HCT116 (cell line): ENCODE measurements at regions not wholly inside any gene's neighbourhood (a gene's known extent, or its start where the extent isn't known, plus 50 kb on each side); places are given as distances from the start of the nearest gene placed in this dataset.

Experiments used
- ATAC-seq: fragments of 200-7000 bp; cut with Tn5 transposase; 2 replicates; pipeline ENCODE4 v1.9.1; 2020; ENCODE audit warnings: mild to moderate bottlenecking, moderate library complexity
- BruUV-seq: library from RNA; stranded (reverse); fragments of 400-500 nt; replicated peaks from 2 replicates; lab custom pipeline; 2021; lab: Mats Ljungman, UMichigan
- CTCF ChIA-PET: fragments of 300-600 bp; sonication (Branson Sonifier 250); formaldehyde crosslinking; loops from one replicate; lab custom pipeline; 2021; ENCODE audit warnings: antibody characterized with exemption; lab: Charles Lee
- POLR2A ChIA-PET: fragments of 300-600, 350-600 bp; sonication (Branson Sonifier 250); formaldehyde crosslinking; loops from one replicate; lab custom pipeline; 2021; ENCODE audit warnings: antibody characterized with exemption; lab: Charles Lee
- RAD21 ChIA-PET, 2 experiments: fragments of 300-600 bp; sonication (Branson Sonifier 250); formaldehyde crosslinking; loops; one replicate each; lab custom pipeline; 2023; ENCODE audit warnings: low total read pairs in 2 of 2; ENCODE audit not compliant: uncharacterized antibody in 2 of 2, unreplicated experiment in 2 of 2, low non-redundant PET in 1 of 2; lab: Charles Lee
- DNase-seq: peaks from one replicate; pipeline ENCODE4 v3.0.0-alpha.2; 2010; ENCODE audit warnings: low read depth, low spot score
- H2AFZ ChIP-seq: fragments of 200-600 bp; shearing (Covaris generic), sonication (generic); 2 replicates; pipeline ENCODE4 v1.6.1; 2017; ENCODE audit warnings: low read depth, mixed run types, mixed read lengths, antibody characterized with exemption, low read length; ENCODE audit not compliant: poor library complexity, severe bottlenecking
- H3K27ac ChIP-seq: 2 replicates; pipeline ENCODE4 v1.5.1; 2012; ENCODE audit warnings: low read depth, low read length
- H3K27me3 ChIP-seq: fragments of 200-600 bp; sonication (generic); 2 replicates; pipeline ENCODE4 v1.6.1; 2016; ENCODE audit warnings: mixed run types, low read length, mixed read lengths; ENCODE audit not compliant: insufficient read depth
- H3K36me3 ChIP-seq, 2 experiments: fragments of 200-500 bp in 1 of 2; fragments of 200-600 bp in 1 of 2; sonication (Bioruptor generic) in 1 of 2; sonication (generic) in 1 of 2; 2 replicates each; pipeline versions ENCODE4 v1.5.1 to v1.6.1; 2014 to 2016; ENCODE audit warnings: low read length in 2 of 2, inconsistent platforms in 1 of 2, mixed read lengths in 1 of 2, mixed run types in 1 of 2; ENCODE audit not compliant: insufficient read depth in 2 of 2, control insufficient read depth in 1 of 2
- H3K4me1 ChIP-seq, 2 experiments: fragments of 200-600 bp in 1 of 2; sonication (generic) in 1 of 2; 2 replicates each; pipeline versions ENCODE4 v1.5.1 to v1.6.1; 2012 to 2017; ENCODE audit warnings: low read length in 2 of 2, inconsistent platforms in 1 of 2, mild to moderate bottlenecking in 1 of 2, mixed read lengths in 1 of 2, mixed run types in 1 of 2, moderate library complexity in 1 of 2; ENCODE audit not compliant: insufficient read depth in 2 of 2, control insufficient read depth in 1 of 2
- H3K4me2 ChIP-seq: fragments of 200-600 bp; sonication (generic); 2 replicates; pipeline ENCODE4 v1.6.1; 2017; ENCODE audit warnings: mixed run types, low read length, mixed read lengths
- H3K4me3 ChIP-seq, 2 experiments: fragments of 200-600 bp in 1 of 2; sonication (generic) in 1 of 2; replicated peaks in 1 of 2; 2 replicates each; pipeline ENCODE4 v1.5.1; 2011 to 2016; ENCODE audit warnings: low read length in 2 of 2, control low read depth in 1 of 2, low read depth in 1 of 2, mild to moderate bottlenecking in 1 of 2, mixed read lengths in 1 of 2, mixed run types in 1 of 2
- H3K79me2 ChIP-seq: fragments of 200-600 bp; sonication (generic); 2 replicates; pipeline ENCODE4 v1.6.1; 2017; ENCODE audit warnings: mild to moderate bottlenecking, mixed run types, low read length, moderate library complexity, mixed read lengths; ENCODE audit not compliant: insufficient read depth
- H3K9ac ChIP-seq: fragments of 200-600 bp; sonication (generic); 2 replicates; pipeline ENCODE4 v1.6.1; 2016; ENCODE audit warnings: low read length, mixed read lengths
- H3K9me2 ChIP-seq: fragments of 200-600 bp; sonication (generic), shearing (Covaris generic); 2 replicates; pipeline ENCODE4 v1.6.1; 2017; ENCODE audit warnings: mixed run types, mild to moderate bottlenecking, moderate library complexity; ENCODE audit not compliant: insufficient read depth
- H3K9me3 ChIP-seq, 2 experiments: fragments of 200-500 bp in 1 of 2; fragments of 200-600 bp in 1 of 2; sonication (Bioruptor generic) in 1 of 2; sonication (generic) in 1 of 2; 2 replicates each; pipeline ENCODE4 v1.6.1; 2014 to 2017; ENCODE audit warnings: low read length in 2 of 2, mixed read lengths in 2 of 2, inconsistent platforms in 1 of 2, low read depth in 1 of 2, mild to moderate bottlenecking in 1 of 2, mixed run types in 1 of 2, moderate library complexity in 1 of 2; ENCODE audit not compliant: control insufficient read depth in 1 of 2, insufficient read depth in 1 of 2
- H4K20me1 ChIP-seq: fragments of 200-600 bp; sonication (generic), shearing (Covaris generic); 2 replicates; pipeline ENCODE4 v1.6.1; 2017; ENCODE audit warnings: mixed run types, mild to moderate bottlenecking, moderate library complexity; ENCODE audit not compliant: insufficient read depth
- CBX3 ChIP-seq: IDR thresholded peaks from 2 replicates; pipeline ENCODE4 v1.6.1; 2012; ENCODE audit warnings: low read depth
- EZH2 ChIP-seq: fragments of 200-600 bp; sonication (generic); IDR thresholded peaks from 2 replicates; pipeline ENCODE4 v1.6.1; 2017; ENCODE audit warnings: antibody characterized with exemption, mixed run types
- EZH2phosphoT487 ChIP-seq: fragments of 200-600 bp; IDR thresholded peaks from 2 replicates; pipeline ENCODE4 v1.6.1; 2018; ENCODE audit warnings: antibody characterized with exemption, borderline replicate concordance
- FOSL1 ChIP-seq: IDR thresholded peaks from 2 replicates; pipeline ENCODE4 v1.6.1; 2012; ENCODE audit warnings: low read depth
- JUND ChIP-seq: IDR thresholded peaks from 2 replicates; pipeline ENCODE4 v1.6.1; 2012
- POLR2A ChIP-seq: IDR thresholded peaks from 2 replicates; pipeline ENCODE4 v1.7.0; 2011; ENCODE audit warnings: borderline replicate concordance; ENCODE audit not compliant: insufficient read depth, insufficient read length; ENCODE audit errors: extremely low read depth
- POLR2AphosphoS5 ChIP-seq: IDR thresholded peaks from 2 replicates; pipeline ENCODE4 v1.6.1; 2011; ENCODE audit warnings: mild to moderate bottlenecking, low read depth, low read length, moderate library complexity
- RAD21 ChIP-seq: IDR thresholded peaks from 2 replicates; pipeline ENCODE4 v1.6.1; 2012; ENCODE audit warnings: low read depth, mild to moderate bottlenecking
- SP1 ChIP-seq: IDR thresholded peaks from 2 replicates; pipeline ENCODE4 v1.6.1; 2012; ENCODE audit warnings: low read depth
- TCF7L2 ChIP-seq: IDR thresholded peaks from 2 replicates; pipeline ENCODE4 v1.7.0; 2011; ENCODE audit warnings: borderline replicate concordance, inconsistent platforms; ENCODE audit not compliant: insufficient read depth, insufficient read length; ENCODE audit errors: extremely low read depth
- ZFX ChIP-seq: fragments of 450-650 bp; IDR thresholded peaks from 2 replicates; pipeline ENCODE4 v1.6.1; 2017
- ZNF274 ChIP-seq: fragments of 200-500 bp; sonication (Bioruptor generic); IDR thresholded peaks from 2 replicates; pipeline ENCODE4 v1.6.1; 2014; ENCODE audit warnings: mild to moderate bottlenecking, low read depth, low read length, inconsistent platforms
- intact Hi-C: fragments of 100-400 bp; cut with micrococcal nuclease; formaldehyde crosslinking; loops from 2 replicates; pipeline ENCODE4 v1.10.0; 2022
- TF ChIP-seq, protein P1 (sequence below): IDR thresholded peaks from 2 replicates; pipeline ENCODE4 v1.6.1; 2012
- TF ChIP-seq, protein P2 (sequence below): IDR thresholded peaks from 2 replicates; pipeline ENCODE4 v1.6.1; 2011; ENCODE audit warnings: mild to moderate bottlenecking, low read length, moderate library complexity; ENCODE audit not compliant: insufficient replicate concordance; ENCODE audit errors: extremely low read depth

DNA sequence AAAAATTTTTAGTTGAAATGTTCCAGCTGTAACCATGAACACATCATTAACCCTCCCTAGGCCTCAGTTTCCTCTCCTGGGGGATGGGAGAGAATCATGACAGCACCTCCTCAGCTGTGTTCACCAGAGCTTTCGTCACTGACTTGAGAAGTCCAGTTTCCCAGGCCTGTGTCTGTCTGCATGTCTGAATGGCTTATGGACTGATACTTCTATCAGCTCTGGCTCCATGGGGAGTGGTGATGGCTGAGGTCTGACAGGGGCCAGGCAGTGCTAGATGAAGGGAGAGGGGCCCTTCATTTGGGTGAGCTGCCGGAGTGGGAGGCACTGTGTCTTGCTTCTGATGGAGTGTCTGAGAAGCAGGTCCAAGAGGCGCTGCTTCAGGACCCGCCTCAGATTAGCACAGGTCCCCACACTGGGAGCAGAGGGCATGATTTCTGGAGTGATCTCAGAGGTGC is 192.9 kb downstream of the PTPN20 start:
- DNase-seq (no peak), ATAC-seq (no peak)
- Histone ChIP-seq H3K4me2 (no peak overlapping the region), H3K27me3 (no peaks in the 10 kb centered on the region), H4K20me1 (no peaks in the 10 kb centered on the region), H3K79me2 (no peaks in the 10 kb centered on the region), H3K4me1 (no peaks in the 10 kb centered on the region), H3K9me2 (no peaks in the 10 kb centered on the region), H3K9me3 (no peaks in the 10 kb centered on the region), H2AFZ (no peak overlapping the region), H3K9ac (no peak overlapping the region), H3K36me3 (no peaks in the 10 kb centered on the region), H3K27ac (no peak overlapping the region), H3K4me3 (no peak overlapping the region)
- RAD21 ChIA-PET, result no interaction called here
- CTCF ChIA-PET, result no interaction called here
- TF ChIP-seq ZNF274 (no peak), POLR2A (no peak), FOSL1 (no peak), SP1 (no peak), EZH2phosphoT487 (no peak), TCF7L2 (no peak), EZH2 (no peak), POLR2AphosphoS5 (no peak), ZFX (no peak), CBX3 (no peak), JUND (no peak), RAD21 (no peak)
- TF ChIP-seq, protein P1, sequence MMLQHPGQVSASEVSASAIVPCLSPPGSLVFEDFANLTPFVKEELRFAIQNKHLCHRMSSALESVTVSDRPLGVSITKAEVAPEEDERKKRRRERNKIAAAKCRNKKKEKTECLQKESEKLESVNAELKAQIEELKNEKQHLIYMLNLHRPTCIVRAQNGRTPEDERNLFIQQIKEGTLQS, result no peak
- TF ChIP-seq, protein P2, sequence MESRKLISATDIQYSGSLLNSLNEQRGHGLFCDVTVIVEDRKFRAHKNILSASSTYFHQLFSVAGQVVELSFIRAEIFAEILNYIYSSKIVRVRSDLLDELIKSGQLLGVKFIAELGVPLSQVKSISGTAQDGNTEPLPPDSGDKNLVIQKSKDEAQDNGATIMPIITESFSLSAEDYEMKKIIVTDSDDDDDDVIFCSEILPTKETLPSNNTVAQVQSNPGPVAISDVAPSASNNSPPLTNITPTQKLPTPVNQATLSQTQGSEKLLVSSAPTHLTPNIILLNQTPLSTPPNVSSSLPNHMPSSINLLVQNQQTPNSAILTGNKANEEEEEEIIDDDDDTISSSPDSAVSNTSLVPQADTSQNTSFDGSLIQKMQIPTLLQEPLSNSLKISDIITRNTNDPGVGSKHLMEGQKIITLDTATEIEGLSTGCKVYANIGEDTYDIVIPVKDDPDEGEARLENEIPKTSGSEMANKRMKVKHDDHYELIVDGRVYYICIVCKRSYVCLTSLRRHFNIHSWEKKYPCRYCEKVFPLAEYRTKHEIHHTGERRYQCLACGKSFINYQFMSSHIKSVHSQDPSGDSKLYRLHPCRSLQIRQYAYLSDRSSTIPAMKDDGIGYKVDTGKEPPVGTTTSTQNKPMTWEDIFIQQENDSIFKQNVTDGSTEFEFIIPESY, result no peak
- no TSS peak for BruUV-seq
- intact Hi-C loops, result no loop called here
- POLR2A ChIA-PET, result no interaction called here
